ENCODE measurements at regions not wholly inside any gene's neighbourhood (a gene's known extent, or its start where the extent isn't known, plus 50 kb on each side); places are given as distances from the start of the nearest gene placed in this dataset.
"Not testable (repeated sequence)": the region's sequence is repeated elsewhere in the genome, so short reads cannot be mapped to it uniquely, and the experiment has no call there.

GRCh38 chr3:182000447-182000846 lies 288.7 kb downstream of the SOX2 start:
- no peak for DNase-seq

GRCh38 chr3:182005219-182005618 lies 293.5 kb downstream of the SOX2 start:
- no peak for DNase-seq

DNA sequence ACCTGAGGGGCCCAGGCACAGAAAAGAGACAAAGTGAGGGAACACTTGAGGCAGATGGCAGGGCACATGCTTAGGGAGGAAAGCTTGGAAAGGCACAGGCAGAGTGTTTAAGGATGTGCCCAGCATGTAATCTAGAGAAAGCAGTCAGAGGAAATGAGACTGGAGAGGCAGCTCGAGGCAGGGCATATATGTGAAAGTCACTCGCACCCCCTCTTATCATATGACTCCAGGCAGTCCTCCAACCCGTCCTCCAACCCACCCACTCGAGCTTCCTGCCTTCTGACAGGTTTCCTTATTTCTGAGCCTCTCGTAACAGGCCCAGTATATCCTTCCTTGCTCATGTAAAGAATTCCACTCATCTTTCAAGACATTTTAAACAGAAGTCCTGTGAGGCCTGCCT lies 294.0 kb downstream of the SOX2 start:
- no peak for DNase-seq

DNA sequence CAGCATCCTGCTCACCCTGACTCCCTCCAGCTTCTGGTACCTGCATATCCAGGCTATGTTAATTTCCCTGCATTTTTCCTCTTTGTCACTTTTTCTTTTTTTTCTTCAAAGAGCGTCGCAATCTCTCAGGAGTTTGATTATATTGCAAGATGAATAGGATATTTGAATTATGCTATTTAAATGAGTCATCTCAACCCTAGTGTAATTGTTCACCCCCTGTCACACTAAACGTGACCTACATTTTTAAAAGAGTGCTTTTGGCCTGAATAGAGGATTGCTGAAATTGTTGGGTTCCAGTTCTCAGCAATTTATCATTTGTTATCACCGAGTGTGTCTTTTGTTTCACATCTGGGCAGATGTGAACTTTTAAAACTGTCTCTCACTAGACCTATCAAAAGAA lies 294.7 kb downstream of the SOX2 start:
- no peak for DNase-seq

GRCh38 chr3:182007441-182007840 lies 295.7 kb downstream of the SOX2 start:
- no peak for DNase-seq

GRCh38 chr3:182018361-182018760 lies 306.6 kb downstream of the SOX2 start:
- DNase-seq, result no peak

DNA sequence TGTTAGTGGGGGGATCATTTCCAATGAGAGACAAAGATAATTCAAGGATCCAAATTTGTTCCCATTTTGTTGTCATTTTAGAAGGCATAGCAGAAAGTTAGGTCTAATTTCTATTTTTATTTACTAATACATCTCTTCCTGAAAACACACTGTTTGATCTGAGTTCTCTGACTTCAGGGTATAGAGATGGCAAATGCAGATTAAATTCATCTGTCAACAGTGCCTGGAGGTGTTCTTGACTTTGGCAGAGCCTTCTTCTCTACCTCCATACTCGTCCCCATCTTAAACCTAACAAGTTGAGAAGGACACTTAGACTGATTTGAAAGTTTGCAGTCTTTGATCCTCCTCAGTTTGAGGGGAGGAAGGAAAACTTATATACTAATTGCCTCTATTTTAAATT lies 308.2 kb downstream of the SOX2 start:
- DNase-seq, result no peak

DNA sequence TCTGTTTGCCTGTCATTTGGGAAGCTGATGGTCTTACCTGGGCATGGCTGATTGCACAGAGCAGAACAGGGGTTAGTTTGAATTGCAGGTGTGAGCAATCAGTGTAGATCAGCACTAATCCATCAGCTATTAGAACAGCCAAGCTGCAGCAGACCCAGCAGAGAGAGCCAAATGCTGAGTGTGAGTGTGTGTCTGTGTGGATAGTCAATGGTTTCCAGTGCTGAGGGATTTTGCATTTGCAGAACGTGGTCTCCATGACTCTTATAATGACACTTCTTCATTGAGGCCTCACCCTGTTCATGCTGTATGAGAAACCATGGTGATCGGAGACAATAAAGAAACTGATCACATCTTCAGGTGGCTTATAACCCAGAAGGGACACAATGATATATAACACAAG lies 312.1 kb downstream of the SOX2 start:
- no peak for DNase-seq

DNA sequence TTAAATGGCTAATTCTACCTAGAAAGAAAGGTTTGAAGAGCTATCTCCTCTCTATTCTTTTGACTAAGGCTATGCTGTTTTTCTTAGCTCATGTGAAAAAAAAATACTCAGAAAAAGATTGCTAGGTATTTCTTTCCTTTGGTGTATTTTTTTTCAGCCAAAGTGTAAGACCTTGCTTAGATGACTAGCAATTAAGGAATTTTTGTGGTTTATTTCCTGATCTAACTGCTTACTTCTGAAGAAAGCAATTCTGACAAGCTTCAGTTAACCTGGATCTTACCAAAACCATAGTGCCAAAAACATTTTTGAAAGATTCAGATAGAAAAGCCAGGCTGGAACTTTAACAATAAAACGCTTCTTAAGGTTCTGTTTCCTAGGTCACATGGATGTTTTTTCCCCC lies 315.6 kb downstream of the SOX2 start:
- no peak for DNase-seq

DNA sequence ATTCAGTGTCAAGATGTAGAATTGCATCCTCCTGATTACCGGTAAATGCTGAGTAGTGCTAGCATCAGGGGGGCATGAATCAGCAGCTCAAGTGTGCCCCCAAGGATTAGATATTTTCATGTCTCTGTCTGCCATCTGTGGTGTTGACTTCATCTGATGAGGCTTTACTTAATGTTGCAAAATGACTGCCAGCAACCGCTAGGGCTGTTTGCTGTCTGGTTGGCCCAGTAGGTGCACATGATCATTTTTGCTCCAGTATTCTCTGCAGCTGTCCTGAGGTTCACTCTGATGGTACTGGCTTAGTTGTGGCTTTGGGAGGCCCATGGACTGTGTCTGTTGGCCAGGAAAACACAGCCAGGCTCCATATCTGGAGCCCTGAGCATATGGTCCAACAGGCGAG lies 316.4 kb downstream of the SOX2 start:
- no peak for DNase-seq

DNA sequence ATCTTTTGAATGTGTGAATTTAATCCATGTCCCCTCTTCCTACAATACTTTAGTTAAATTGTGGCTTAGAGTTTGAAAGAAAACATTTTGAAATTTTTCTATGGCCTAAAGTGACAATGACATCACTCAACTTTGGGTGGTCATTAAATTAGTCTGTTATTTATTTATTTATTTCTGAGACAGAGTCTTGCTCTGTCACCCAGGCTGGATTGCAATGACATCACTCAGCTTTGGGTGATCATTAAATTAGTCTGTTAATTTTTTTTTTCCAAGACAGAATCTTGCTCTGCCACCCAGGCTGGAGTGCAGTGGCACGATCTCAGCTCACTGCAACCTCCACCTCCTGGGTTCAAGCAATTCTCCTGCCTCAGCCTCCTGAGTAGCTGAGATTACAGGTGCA lies 322.5 kb downstream of the SOX2 start:
- not testable (repeated sequence) for DNase-seq

GRCh38 chr3:182035324-182035723 lies 323.6 kb downstream of the SOX2 start:
- DNase-seq, result no peak

DNA sequence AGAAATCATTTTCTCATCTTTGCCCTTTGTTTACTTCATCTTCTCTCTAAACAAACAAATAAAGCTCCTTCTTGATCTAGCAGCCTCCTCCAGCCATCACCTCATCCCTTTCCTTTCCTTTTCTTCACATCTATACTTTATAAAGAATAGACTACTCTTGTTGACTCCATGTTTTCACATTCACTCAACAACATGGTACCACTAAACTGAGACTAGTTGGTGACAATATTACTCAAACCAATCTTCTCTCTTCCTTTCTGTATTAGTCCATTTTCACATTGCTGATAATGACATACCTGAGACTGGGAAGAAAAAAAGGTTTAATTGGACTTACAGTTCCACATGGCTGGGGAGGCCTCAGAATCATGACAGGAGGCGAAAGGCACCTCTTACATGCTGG lies 324.7 kb downstream of the SOX2 start:
- no peak for DNase-seq

- DNase-seq, result no peak
Observed at GRCh38 chr3:182041668-182042291, 330.1 kb downstream of the SOX2 start.

DNA sequence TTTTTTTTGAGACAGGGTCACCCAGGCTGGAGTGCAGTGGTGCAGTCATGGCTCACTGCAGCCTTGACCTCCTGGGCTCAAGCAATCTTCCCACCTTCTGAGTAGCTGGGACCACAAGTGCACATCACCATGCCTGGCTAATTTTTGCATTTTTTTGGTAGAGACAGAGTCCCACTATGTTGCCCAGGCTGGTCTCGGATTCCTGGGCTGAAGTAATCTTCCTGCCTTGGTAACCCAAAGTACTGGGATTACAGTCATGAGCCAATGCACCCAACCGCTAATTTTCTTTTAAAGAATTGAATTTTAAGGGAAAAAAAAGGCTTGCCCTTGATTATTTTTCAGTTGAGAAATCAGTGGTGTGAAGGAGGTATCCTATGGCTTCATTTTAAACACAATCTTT lies 334.0 kb downstream of the SOX2 start:
- DNase-seq, result no peak

- DNase-seq, result no peak
Observed at GRCh38 chr3:182046166-182046764, 334.5 kb downstream of the SOX2 start.

- no peak for DNase-seq
Observed at GRCh38 chr3:182050932-182051331, 339.2 kb downstream of the SOX2 start.

DNA sequence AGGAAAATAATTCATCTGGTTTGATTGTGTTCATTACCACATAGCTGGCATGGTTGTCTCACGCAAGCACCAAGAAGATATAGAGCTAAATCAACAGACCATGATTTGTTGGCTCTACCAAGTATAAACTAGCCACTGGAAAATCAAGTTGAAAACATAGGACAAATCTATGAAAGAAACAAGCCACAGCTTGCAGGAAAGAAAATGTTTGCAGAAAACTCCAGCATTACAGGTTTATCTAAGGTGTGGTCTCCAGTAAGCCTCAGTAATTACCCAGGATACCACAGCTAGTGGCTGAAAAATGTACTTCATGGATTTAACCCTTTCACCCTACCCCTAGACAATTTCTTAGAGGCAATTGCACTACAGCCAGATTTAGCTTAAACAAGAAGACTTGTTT lies 340.6 kb downstream of the SOX2 start:
- no peak for DNase-seq

DNA sequence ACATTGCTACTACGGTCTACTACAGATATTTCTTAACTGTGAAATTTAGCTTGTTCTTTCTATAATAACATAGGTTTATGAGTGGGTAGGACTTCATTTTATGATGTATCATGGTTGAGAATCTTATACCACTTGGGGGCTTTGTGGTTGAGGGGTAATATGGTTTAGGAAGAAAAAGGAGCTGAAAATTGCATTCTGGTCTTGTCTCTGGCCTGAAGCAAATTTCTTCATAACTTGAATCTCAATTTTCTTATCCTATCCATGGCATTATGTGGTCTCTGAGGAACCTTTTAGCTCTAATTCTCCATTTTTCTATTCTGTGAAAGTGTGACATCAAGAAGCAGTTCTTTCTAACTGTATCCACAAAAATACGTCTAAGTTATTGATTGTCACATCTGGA lies 341.0 kb downstream of the SOX2 start:
- no peak for DNase-seq

- no peak for DNase-seq
Observed at GRCh38 chr3:182058488-182058887, 346.8 kb downstream of the SOX2 start.

DNA sequence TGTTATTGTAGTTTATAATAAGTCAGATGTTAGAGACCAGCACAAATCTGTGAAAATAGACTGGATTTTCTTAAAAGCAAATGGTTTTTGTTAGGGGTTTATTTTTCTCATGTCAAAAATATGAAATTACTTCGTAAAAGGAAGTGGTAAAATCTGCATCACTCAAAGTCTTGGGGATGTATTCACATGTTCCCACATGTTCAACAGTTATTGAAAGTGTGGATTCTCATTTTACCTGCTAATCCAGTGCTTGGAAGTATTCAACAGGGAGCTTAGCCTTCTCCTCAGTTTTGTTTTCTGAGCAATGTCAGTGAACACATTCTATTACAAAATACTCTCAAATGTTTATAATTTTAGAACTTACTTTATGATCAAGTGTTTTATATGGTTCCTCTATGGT lies 352.0 kb downstream of the SOX2 start:
- DNase-seq, result no peak

DNA sequence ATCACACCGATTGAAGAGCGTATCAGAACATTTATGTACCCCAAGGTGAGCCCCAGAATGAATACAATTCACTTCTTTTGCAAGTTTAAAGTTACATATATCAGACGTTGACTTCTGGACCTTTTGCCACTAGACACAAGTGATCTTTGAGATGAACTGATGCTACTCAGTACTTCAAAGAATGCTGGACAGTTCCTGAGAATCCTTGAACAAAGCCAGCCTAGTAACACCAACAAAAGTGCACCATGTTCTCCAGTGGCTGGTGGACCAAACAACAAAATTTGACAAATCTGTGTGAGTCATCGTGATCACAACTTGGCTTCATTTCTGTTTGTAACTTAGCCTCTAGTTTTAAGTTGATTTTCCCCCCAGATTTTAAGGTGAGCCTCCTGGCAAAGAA lies 355.7 kb downstream of the SOX2 start:
- no peak for DNase-seq

GRCh38 chr3:182078316-182078715 lies 366.6 kb downstream of the SOX2 start:
- DNase-seq, result no peak

GRCh38 chr3:182078929-182079328 lies 367.2 kb downstream of the SOX2 start:
- no peak for DNase-seq

- no peak for DNase-seq
Observed at GRCh38 chr3:182081096-182081495, 369.4 kb downstream of the SOX2 start.

Data from activated effector memory CD4-positive, alpha-beta T cell treated with Interleukin-2 at 50 U/mL for 16 hours (primary cell).